HG03103 (cell line): ENCODE measurements at regions not wholly inside any gene's neighbourhood (a gene's known extent, or its start where the extent isn't known, plus 50 kb on each side); places are given as distances from the start of the nearest gene placed in this dataset.

Source experiments
- ATAC-seq: cut with Tn5 transposase; IDR thresholded peaks from one replicate; pipeline ENCODE4 v1.9.1; 2021; ENCODE audit warnings: low read depth; ENCODE audit not compliant: unreplicated experiment

DNA sequence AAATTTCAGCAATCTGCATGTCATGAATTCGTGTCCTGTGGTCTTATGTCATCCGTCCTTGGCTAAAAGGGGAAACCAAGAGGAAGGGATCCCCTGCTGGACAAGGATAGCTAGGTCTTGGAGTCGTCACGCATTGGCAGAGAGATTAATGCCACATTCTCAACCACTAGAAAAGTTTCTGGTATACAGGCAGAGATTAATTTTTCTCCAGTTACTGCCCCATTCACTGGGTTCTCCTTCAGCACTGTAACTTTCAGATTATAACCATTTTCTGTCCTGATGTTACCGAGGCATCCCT lies 1060.6 kb upstream of the AUTS2 start:
- ATAC-seq, result no peak

DNA sequence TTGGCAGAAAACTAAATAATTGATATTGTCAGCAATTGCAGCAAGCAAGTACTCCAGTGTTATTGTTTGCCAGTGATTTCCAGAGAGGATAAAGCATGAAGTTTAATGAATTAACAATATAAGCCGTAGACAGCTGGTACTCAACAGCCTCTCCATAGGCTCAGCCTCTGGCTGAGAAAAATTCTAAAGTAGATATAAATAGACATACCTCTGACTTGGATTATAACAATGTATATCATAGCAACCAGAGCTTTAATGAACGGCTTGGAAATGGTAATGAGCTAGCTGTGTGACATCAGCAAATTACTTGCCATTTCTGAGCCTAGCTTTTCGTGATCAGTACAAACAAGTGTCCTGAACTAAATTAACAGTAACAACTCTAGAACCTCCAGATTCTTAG lies 1055.4 kb upstream of the AUTS2 start:
- ATAC-seq, result no peak

DNA sequence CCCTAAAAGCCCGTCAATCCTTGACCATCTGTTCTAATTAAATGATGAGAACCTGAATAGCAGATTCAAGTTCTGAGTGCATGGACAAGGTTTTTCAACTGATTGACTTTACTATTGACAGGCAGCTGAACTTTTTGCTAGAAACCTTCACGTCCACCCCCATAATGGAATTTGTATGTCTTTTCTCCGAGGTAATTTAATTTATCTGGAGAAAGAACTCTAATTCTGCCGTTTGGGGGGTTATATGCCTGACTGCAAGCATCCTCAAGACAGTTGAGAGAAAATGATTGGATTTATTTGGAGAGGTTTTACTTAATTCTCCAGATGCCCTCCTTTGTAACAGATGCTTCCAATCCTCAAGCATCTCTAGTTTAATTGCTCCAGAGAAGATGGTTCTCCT lies 1053.4 kb upstream of the AUTS2 start:
- no peak for ATAC-seq

DNA sequence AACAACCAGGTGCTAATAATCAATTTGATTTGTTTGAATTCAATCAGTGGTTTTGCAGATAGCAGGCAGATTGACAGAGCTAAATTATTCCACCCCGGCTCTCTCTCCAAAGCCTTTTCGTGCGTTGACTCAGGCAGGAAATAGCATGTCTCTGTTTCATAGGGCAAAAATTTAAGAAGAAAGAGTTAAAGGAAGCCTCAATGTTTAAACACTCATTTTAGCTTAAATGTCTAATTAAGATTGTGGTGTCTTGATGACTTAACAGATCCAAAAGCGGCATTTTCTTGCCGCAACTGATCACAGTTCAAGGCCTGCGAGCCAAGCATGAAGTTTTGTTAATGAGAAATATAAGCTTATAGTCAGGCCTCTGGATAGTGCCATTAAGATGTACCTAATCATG lies 1051.1 kb upstream of the AUTS2 start:
- ATAC-seq, result no peak

DNA sequence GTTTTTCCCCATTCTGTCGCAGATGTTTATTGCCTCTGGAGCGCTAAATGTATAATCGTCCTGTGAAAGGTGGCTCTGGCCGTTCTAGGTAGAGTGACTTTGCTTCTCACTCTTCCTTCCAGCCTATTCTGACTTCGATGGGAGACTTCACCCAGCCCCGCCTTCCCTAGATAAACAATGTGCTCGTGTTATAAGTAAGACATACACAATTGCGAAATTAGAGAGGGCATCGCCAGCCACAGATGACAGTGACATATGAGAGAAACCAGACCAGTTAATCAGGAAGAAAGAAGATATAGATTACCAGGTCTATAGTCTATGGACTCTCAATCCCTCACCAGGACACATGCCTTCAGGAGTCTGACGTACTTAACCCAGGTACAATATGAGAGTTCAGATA lies 1050.5 kb upstream of the AUTS2 start:
- no peak for ATAC-seq

DNA sequence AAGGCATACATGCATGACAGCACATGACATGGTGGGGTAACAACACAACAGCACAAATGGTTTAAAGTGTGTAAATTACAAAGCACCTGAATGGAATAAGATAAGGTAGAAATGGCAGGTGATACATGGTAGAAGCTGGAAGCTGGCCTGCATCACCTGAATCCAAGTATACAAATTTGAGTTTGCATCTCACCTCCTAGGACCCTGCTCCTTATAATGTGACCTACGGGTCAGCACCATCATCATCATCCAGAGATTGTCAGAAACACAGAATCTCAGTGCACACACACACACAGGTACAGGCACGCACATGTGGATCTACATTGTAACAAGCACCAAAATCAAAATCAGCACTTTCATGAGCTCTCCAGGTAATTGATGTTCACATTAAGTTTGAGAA lies 1048.2 kb upstream of the AUTS2 start:
- ATAC-seq, result no peak

DNA sequence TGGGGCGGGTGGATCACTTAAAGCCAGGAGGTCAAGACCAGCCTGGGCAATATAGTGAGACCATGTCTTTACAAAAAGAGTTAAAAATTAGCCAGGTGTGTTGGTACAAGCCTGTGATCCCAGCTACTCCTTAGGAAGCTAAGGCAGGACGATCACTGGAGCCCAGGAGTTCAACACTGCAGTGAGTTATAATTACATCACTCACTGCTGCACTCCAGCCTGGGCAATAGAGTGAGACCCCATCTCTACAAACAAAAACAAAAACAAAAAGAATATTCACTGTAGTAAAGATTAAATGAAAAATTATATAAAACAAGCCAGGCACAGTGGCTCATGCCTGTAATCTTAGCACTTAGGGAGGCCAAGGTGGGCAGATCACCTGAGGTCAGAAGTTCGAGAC lies 1047.6 kb upstream of the AUTS2 start:
- no peak for ATAC-seq

DNA sequence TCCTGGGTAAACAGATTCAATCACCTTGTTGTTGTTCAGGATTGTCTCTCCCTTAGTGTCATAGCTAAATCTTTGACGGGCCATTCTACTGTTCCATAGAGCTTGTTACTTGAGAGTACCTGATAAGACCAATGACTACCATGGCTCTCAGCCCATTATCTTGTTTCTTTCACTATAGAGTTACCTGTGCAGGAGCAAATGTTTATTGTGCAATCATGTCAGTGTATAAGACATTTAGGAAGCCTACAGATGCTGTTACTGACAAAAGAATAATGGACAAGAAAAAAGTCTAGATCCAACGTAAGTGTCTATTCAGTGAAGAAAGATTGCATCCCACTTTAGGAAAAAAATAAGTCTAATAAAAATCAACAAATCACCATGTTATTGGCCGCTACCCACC lies 1041.7 kb upstream of the AUTS2 start:
- no peak for ATAC-seq

DNA sequence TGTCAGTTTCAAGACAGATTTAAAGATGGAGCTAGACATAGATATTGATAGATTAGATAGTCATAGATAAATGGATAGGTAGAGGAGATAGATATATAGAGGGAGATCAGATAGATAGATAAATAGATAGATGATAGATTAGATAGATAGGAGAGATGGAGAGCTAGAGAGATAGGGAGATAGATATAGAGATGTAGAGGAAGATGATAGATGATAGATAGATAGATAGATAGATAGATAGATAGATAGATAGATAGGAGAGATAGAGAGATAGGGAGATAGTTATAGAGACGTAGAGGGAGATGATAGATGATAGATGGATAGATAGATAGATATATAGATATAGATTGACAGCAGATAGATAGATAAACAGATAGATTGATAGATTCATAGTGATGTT lies 1038.8 kb upstream of the AUTS2 start:
- no peak for ATAC-seq

DNA sequence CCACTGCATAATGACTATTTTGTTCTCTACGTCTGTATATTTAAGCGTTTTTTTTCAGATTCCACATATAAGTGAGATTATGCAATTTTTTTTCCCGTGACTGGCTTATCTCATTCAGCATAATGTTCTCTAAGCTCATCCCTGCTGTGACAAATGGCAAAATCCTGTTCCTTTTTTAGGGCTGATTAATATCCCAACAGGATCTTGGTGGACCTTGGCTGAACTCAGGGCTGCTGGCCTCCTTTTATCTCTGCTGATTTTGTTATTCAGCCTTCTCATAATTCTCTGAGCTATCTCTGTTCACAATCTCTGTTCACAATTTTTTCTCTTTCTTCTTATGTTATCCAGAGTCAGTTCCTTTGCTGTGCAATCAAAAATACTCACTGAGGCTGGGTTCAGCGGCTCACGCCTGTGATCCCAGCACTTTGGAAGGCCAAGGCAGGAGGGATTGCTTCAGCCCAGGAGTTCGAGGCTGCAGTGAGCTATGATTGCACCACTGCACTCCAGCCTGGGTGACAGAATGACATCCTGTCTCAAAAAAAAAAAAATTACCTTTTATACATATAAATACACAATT lies 1035.9 kb upstream of the AUTS2 start:
- no peak for ATAC-seq

DNA sequence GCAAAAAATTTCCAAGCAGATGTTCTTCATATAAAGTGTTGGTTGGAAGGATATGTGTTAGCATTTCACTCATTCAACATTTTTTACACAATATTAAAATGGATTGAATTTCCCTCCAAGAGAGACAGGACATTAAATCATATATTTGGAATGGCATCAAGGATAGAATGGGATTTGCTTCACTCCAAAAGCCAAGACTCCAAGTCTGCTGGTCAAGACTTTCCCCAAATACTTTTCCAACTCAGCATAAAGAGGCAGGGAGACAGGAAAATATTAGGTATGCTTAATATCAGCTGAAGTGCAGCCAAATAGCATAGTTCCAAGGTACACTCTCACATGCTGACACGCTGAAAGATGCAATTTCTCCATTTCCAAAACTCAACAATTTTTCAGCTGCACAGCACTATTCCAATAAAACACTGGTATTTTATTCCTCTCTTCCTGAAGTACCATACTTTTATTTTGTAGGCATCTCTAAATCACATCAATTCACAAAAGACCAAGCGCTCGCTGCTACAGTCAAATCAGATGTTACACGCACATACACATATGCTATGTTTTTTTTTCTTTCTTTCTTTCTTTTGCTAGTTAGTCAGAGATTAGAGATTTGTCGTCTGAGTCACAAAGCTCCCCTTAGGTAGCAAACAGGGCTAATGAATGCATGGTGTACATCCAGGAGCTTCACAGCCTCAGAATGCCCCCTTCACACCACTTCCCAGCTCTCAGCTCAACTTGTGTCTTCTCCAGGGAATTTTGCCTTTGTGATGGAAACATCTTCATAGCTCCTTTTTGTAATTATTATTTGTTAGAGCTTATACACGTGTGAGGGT lies 1033.8 kb upstream of the AUTS2 start:
- no peak for ATAC-seq

DNA sequence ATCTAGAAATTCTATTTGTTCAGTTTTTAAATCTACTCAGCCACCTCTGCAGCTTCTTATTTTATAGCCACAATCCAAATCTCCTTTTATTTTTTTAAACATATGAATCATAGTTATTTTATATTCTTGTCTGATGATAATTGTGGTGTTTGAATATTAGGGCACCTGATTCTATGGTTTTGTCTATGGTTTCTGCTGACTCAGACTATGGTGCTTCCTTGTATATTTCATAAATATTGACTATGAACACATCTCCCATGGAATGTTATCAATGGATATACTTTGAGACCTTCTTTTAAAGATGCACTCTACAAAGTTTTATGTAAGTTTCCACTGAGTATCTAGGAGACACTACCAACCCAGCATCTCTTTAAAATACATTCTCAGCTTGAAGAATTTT lies 1027.0 kb upstream of the AUTS2 start:
- no peak for ATAC-seq

DNA sequence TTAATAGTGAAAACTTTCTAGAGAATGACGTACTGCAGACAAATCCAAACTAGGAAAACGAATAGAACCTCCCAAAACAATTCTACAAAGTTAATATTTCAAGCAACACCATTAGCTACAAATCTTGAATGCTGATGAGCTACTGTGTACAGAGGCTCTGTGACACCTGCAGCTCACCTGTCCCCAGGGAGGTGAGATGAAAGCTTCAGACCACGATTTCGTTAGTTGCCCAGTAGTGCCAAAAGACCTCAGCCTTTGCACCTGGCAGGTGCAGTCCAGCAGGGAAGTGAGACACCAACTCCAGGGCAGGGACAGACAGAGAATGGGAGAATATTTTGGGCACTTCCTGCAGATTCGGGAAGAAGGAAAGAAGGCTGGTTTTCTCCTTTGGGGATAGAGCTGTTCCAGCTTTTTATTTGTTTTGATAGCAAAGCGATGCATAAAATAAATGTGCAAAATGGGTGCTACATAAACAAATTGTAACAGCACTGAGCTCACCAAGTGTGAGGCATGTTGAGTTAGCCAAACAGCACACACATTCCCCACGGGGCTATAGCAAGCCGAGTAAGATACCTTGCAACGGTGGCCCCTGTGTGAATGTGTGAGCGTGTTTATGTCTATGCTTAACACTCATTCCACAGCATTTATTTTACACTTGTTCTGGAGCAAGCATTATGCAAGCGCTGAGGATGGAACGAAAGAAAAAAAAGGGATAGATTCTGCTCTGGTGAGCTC lies 1024.8 kb upstream of the AUTS2 start:
- ATAC-seq, result no peak

DNA sequence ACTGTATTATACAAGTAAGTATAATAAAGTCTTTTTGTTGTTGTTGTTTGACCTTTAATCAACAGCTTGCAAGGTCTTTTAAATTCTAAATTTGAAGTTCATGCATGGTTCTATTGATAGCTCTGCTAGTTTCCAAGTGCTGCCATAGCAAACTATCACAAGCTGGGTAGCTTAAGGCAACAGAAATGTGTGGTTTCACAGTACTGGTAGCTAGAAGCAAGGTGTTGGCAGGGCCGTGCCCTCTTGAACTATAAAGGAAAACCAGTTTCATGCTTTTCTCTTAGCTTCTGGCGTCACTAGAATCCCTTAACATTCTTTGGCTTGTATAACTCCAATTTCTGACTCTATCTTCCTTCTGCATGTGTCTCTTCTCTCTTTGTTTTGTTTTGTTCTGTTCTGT lies 1021.9 kb upstream of the AUTS2 start:
- ATAC-seq, result no peak

DNA sequence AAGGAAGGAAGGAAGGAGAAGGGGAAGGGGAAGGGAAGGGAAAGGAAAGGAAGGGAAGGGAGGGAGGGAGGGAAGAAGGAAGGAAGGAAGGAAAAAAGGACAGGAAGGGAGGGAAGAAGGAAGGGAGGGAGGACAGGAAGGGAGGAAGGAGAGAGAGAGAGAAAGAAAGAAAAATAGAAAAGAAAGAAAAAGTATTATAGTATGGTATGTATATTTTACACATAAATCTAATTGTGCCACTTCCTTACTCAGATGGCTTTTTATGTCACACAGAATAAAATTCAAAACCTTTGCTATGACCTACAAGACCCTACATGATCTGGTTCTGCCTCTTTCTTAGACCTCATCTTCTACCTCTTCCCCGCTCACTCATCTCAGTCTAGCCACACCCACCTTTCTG lies 1016.9 kb upstream of the AUTS2 start:
- no peak for ATAC-seq

DNA sequence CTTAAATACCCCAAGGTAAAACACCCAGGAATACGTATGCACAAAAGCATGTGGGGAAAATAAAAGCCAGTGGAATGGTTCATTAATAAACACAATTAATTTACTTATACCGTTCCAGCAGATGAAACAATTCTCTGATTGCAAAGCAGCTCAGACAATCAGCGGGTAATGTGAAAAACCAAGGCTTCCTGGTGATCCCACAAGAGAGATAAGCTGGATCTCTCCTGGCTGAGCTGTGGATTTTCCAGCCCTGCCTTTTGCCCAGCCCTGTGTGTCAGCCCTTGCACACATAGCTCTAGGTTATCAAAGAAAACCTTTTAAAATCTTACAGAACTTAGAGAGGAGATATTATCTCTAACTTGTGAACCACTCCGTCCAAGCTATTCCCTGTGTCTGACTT lies 1010.7 kb upstream of the AUTS2 start:
- ATAC-seq, result no peak

DNA sequence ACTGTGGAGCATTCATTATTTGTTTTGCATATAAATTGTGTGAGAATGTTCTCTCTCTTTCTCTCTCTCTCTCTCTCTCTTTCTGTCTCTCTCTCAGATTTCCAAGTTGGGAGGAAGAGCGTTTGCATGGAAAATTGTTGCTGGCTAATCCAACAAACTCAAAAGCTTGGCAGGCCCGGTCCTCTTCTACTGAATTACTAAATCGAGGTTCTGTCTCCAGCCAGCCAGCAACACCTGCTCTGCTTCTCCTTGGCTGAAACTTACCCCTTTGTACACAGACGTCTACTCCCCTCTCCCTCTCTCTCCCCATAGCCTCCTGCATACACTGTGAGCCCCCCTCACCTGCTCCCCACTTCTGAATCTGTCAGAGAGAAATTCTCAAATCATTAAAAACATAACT lies 996.4 kb upstream of the AUTS2 start:
- ATAC-seq, result no peak

DNA sequence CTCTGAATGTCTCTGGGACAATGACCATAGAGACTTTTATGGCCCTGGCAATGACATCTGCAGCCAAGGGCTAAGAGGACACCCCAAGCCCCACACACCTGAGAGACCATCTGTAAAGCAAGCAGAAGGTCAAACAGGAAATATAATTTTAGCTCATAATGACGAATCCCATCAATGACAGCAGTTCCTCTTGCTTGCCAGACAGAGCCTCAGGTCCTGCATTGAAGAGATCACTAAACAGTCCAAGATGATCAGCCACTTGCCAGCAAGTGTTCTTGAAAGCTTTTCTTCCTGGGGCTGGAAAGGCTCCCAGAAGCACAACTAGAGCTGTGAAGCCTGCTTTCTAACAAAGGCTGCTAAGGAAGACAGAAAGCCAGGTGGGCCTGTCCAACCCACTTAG lies 993.7 kb upstream of the AUTS2 start:
- no peak for ATAC-seq

DNA sequence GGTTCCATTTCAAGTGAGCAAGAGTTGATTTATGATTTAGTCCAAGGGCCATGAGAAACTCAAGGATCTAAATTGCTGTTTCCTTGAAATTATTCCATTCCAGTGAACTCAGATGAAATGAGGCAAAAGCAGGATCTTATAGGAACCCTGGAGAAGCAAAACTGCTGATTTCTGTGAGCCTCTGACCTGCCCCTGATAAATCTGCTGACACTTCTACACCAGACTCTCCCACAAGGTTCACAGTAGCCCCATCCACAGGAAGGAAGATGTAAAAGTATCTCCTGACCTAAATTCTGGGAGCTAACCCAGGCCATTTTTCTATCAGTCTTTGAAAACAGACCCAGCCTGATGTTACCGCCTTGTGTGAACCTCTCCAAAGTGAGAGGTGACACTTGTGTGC lies 987.6 kb upstream of the AUTS2 start:
- ATAC-seq, result no peak

DNA sequence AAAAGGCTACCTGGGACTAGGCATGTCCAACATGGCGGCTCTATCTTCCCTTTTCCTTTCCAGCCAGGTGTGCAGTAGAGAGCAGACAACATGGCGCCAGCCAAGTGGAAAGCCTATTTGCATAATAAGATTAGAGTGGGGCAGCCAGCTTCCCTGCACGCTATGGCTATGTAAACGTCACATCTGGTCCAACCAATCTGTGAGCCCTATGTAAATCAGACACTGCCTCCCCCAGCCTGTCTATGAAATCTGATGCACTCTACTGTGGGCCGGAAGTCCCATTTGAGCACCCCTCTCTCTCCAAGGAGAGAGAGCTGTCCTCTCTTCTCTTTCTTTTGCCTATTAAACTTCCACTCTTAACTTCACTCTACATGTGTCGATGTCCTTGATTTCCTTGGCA lies 984.9 kb upstream of the AUTS2 start:
- ATAC-seq, result no peak

DNA sequence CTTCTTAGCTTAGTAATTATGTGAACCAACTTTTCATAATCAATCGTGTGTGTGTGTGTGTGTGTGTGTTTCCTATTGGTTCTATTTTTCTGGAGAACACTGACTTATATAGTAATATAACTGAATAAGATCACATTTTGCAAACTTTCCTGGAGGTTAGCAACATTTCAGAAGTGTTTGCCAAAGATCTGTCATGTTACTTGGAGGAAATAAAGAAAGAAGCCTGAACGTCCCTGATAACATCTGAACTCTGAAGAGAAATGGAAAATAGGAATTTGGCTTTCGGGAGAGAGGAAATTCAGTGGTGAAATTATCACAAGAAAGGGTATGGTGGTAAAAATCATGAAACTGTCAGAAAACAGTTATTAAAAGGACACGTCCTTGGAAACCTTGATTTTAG lies 984.4 kb upstream of the AUTS2 start:
- ATAC-seq, result no peak

DNA sequence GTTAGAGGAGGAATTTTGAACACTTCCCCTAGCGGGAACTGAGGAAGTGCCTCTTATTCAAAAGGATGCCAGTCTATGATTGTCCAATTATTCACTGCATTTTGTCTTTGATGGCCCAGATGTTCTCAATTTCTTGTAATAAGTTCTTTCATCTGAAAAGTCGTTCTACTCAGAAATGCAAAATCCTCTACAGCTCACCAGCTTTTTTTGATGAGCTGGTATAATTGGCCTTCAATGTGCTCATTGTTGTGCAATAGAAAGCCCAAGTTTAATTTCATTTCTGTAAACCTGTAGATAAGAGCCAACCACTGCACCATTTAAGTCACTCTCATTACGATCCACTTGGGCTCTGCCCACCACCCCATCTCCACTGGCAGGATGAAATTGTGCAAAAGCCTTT lies 978.7 kb upstream of the AUTS2 start:
- no peak for ATAC-seq
